ENCODE measurements at regions not wholly inside any gene's neighbourhood (a gene's known extent, or its start where the extent isn't known, plus 50 kb on each side); places are given as distances from the start of the nearest gene placed in this dataset.

DNA sequence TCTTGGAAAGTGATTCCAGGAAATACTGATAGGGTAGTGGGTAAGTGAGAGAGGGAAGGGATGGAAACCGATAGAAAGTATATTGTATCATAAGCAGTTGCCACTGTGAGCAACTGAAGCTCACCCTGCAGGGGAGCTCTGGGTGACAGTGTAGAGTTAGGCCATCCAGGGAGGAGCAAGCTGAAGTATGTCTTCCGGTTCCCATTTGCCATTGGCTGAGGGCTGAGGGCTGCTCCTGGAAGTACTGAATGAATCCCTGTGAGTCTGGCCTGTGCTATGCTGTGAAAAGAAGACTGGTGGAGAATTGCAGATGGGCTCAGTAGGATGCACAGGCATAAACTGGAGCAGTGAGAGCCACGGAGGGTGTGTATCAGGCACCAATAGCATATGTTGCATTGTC lies 348.3 kb downstream of the MFSD1 start:
- no peak for DNase-seq (ENCODE audit: low spot score)
- no peak for ATAC-seq
- intact Hi-C loops (cut with DNase I) = no loop called here

DNA sequence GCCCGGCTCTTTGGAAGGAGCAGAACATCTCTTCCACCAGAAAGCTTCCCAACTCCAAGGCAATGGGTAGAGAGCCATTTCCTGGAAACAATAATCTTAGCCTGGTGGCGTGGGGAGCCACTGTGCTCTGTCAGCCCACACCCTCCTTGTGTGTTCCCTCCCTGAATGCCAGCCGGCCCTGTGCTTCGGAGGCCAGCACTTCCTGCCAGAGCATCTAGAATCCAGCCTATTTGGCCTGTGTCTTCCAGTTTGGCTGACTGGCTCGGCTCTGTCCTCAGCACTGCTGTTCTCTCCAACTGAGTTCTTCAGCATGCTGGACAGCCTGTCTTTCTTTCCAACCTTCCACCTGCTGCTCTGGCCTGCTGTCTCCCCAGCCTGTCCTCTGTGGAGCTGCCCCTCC lies 349.3 kb downstream of the MFSD1 start:
- intact Hi-C loops (cut with DNase I) = no loop called here
- DNase-seq (ENCODE audit: low spot score) (no peak), ATAC-seq (no peak)

DNA sequence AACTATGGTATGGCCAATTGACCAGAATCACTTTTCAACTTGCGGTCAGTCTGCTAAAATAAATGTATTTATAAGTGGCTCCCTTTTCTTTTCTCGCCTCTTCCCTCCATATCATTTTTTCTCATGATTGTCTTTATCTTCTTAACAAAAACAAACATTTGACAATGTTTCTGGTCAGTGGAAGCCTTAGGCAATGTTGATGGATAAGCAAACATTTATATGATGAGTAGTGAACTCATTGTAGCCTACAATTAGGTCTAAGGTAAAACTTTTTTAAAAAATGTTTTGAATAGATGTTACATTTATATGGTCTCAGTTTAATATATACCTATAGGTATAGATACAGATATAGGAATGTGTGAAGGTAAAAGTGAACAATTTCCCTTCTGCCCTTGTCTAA lies 355.4 kb downstream of the MFSD1 start:
- intact Hi-C loops (cut with DNase I) = no loop called here
- ATAC-seq = no peak

DNA sequence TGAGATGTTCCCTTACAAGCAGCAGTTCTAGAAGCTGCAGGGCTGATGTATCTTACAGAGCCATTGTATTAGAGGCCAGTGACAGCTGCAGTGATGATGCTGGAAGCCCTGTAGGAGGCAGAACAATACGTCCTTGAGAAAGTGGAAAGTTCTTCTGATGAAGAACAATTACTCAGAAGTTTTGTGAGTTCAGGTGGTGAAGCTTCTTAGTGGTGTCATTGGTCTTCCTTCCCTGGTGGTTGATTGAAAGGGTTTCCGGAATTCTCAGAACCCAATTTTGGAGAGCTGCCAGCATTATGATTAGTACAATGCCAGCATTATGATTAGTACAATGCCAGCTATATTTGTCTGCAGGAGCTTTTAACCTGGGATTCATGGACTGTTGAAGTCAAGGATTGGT lies 356.4 kb downstream of the MFSD1 start:
- no peak for ATAC-seq
- no peak for DNase-seq (ENCODE audit: low spot score)
- intact Hi-C loops (cut with DNase I) = no loop called here

More for the DNA sequence above, 355.4 kb downstream of the MFSD1 start:
- no peak for DNase-seq (ENCODE audit: low spot score)

DNA sequence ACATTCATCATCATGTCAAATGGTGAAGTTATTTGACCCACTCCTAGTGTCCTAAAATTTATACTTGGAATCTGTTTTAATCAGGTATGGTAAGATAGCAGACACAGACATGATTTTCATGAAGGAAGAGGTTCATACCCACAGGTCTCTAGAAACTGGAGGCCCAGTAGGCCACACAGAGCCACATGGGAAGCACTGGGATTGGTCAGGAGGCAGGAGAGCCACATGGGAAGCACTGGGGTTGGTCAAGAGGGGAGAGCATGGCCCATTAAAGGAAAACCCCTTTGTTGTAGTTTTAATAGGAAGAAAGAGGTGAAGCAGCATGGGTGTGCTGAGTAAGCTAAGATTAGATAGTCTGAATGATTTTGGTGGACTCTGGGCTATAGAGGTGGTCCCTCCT lies 356.9 kb downstream of the MFSD1 start:
- intact Hi-C loops (cut with DNase I) = no loop called here
- ATAC-seq (no peak), DNase-seq (ENCODE audit: low spot score) (no peak)

DNA sequence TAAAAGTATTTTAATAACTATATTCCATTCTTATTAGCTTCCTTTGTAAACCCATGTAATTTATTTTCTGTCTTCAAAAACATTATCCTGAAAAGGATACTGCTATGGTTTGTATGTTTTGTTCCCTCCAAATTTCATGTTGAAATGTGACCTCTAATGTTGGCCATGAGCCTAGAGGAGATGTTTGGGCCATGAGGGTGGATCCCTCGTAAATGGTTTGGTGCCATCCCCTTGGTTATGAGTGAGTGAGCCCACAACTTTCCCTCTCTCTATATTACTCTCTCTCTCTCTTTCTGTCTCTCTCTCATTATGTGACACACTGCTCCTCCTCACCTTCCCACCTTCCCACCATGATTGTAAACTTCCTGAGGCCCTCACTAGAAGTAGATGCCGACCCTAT lies 357.7 kb downstream of the MFSD1 start:
- ATAC-seq = no peak
- no peak for DNase-seq (ENCODE audit: low spot score)
- intact Hi-C loops (cut with DNase I) = no loop called here

DNA sequence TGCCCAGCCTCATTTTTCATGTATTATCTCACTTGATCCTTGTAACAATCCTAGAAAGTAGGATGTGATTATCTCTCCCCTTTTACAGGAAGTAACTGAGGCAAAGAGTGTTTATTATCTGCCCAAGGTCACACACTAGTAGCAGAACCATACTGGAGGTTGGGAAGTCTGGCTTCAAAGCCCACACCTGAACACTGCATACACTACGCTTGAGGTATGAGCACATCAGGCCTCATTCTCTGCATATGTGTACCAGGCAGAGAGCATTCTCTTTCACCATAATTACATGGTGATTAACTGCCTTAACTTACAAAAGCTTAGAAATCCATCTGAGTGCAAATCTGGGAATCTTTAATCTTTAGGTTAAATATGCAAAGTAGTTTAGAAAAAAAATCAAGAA lies 361.8 kb downstream of the MFSD1 start:
- ATAC-seq (no peak), DNase-seq (ENCODE audit: low spot score) (no peak)
- intact Hi-C loops (cut with DNase I) = no loop called here

DNA sequence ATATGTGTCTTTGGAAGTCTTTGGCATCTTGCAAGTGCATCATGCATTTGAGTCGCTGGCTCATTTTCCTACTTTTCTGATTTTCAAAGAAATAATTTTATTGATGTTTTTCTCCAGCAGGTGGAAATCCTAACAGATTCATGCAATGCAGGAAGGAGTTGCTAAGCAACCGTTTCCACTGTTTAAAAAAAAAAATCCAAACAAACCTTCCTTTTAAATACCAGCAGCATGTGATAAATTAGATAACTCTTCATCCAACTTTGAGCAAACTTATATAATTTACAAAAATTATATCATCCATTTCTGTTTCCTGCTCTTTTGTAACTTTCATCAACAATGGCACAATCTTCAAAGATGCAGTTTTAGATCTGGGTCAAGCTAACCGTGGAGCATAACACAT lies 364.1 kb downstream of the MFSD1 start:
- ATAC-seq = no peak
- no peak for DNase-seq (ENCODE audit: low spot score)
- intact Hi-C loops (cut with DNase I) = no loop called here

DNA sequence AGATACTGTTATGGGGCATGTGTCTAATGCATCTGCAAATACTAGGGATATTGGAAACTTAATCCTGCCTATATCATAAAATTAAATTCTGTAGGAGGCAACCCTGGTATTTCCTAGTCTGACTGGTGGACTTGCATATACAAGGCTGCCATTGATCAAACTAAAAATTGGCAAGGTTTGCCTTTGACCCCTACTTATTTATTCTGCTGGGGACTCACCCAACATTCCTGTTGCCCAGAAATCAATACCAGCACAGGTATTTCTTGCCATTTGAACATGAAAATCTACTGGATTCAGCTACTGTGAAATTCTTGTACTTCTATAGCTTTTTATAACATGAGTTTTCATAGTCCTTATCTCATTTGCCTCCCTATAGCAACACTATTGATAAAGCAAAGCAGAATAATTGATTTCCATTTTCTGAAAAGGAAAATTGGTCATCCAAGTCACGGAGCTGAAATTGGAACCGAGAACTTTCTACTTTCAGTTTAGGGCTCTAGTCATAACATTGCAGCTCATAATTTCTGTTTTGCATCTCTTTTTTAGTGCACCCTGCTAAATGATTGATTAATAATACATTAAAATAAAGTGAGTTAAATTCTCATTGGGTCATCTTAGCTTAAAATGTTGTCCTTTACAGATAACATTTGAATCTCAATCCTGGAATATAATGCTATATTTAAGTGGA lies 365.2 kb downstream of the MFSD1 start:
- ATAC-seq (no peak), DNase-seq (ENCODE audit: low spot score) (no peak)

DNA sequence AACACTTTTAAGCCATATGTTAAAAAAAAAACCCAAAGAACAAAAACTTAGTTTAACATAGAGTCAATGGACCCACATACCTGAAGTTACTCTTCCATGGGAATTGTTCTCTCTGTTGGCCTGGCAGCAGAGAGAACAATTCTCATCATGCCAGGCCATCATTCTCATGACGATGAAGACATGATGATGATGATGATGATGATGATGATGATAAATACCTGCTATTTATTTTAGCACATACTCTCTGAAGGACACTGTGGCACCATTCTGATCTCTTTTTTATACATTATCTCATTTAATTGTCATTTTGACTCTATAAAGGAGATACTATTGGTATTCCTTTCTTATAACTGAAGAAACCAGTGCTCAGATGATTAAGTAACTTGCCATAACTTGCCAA lies 366.9 kb downstream of the MFSD1 start:
- ATAC-seq = no peak
- intact Hi-C loops (cut with DNase I) = no loop called here
- DNase-seq (ENCODE audit: low spot score) = no peak

More for the DNA sequence above, 365.2 kb downstream of the MFSD1 start:
- intact Hi-C loops (cut with DNase I) = no loop called here

DNA sequence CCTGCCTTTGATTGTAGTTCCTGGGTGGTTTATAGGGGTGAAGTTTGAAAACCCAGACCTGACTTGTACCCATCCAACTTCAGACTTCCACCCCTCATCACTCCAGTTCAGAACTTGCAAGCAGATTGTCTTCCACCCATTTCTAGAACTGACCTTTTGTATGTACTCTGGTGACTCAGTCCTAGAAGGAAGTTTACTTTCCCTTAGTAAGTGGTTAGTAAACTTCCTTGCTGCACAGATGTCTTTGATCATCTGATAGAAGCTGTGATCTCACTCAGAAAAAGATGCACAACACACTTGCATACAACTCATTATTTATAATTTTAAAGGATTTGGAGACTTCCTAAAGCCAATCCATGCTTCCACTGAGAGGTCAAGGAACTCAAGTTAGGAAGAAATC lies 368.0 kb downstream of the MFSD1 start:
- intact Hi-C loops (cut with DNase I) = loop anchor here (10.0 kb wide), 1 partner anchor 1175 kb away; no protein-coding TSS in a partner anchor
- no peak for DNase-seq (ENCODE audit: low spot score)
- ATAC-seq = no peak

DNA sequence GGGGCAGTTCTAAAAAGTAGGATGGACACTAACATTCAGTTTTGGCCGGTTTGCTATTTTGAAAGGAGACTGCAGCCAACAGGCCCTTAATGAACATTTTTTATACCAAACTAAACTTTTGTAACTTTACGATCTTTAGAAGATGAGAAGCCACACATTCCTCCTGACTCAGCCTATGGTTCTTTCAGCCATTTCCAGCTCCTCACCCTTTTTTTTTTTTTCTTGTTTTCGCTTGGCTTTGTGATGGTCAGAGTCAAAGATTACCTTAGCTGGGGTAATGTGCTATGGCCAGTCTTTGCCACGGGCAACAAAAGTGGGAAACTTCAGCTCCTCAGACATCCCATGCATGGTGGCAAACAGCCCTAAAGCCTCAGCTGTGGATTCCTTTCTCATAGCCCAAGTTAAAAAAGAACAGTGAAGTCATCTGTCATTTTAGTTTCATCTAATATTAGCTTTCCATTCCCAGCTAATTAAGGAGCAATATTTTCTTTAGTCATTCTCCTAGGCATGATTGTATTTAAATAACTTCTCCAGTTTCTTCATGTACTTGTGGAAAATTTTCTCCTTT lies 368.7 kb downstream of the MFSD1 start:
- no peak for ATAC-seq
- DNase-seq (ENCODE audit: low spot score) = no peak
- intact Hi-C loops (cut with DNase I) = loop anchor here (10.0 kb wide), 1 partner anchor 1174 kb away; no protein-coding TSS in a partner anchor

DNA sequence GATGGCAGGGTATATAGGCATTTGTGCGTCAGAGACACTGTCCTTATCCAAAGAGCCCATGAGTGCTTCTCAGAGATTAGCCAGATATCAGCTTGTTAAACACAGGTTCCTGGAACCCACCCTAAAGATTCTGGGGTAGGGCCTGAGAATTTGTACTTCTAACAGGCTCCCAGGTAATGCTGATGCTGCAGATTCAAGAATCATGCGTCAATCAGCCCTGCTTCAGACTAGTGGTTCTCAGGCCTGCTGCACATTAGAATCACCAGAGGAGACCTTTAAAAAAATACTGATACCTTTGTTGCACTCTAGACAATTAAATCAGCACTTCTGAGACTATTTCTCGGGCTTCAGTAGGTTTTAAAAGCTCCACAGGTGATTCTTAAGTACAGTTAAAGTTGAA lies 369.5 kb downstream of the MFSD1 start:
- intact Hi-C loops (cut with DNase I) = loop anchor here (10.0 kb wide), 1 partner anchor 1173 kb away; no protein-coding TSS in a partner anchor

DNA sequence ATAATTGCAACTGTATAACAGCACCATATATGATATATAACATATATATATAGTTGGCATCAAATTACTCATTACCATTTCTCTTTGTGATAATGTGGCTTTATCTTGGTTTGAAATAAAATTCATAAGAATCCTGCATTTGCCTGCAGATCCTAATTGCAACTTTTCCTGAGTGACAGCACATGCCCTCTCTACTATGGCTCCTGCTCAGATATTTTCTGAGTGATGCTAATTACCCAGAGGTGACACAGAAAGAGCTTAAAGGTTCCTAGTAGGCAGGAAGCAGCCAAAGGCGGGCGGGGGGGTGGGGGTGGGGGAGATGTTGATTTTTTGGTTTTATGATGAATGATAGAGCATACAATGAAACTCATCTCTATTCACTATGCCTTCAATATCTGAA lies 370.6 kb downstream of the MFSD1 start:
- ATAC-seq (no peak), DNase-seq (ENCODE audit: low spot score) (no peak)
- intact Hi-C loops (cut with DNase I) = loop anchor here (10.0 kb wide), 1 partner anchor 1172 kb away; no protein-coding TSS in a partner anchor

More for the DNA sequence above, 369.5 kb downstream of the MFSD1 start:
- DNase-seq (ENCODE audit: low spot score) (no peak), ATAC-seq (no peak)

DNA sequence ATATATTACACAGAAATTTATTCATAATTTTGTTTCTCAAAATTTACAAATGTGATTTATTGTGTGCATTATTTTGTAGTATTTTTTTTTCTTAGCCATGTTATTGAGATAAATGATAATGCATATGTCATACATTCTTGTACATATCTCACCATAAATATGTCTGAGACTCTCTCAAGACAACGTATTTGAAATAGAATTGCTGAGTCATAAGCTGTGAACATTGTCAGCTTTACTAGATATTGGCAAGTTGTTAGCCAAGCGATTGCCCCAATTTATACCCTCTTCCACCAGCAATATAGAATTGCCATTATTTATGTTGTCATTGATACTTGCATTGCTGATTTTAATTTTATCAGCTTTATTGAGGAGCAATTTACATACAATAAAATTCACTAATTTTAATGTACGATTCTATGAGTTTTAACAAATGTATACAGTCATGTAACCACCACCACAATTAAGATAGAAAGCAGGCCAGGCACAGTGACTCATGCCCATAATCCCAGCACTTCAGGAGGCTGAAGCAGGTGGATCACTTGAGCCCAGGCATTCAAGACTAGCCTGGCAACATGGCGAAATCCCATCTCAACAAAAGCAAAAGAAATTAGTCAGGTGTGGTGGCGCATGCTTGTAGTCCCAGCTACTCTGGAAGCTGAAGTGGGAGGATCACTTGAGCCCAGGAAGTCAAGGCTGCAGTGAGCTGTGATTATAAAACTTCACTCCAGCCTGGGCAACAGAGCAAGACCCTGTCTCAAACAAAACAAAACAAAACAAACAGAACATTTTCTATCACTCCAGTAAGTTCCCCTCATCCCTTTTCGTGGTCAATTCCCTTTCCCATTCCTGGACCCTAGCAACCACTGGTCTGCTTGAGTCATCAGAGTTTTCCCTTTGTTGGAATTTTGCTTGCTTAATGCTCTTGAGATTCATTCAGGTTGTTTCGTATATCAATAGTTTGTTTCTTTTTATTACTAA lies 373.1 kb downstream of the MFSD1 start:
- intact Hi-C loops (cut with DNase I) = loop anchor here (10.0 kb wide), 1 partner anchor 1170 kb away; no protein-coding TSS in a partner anchor
- DNase-seq (ENCODE audit: low spot score) (no peak), ATAC-seq (no peak)

DNA sequence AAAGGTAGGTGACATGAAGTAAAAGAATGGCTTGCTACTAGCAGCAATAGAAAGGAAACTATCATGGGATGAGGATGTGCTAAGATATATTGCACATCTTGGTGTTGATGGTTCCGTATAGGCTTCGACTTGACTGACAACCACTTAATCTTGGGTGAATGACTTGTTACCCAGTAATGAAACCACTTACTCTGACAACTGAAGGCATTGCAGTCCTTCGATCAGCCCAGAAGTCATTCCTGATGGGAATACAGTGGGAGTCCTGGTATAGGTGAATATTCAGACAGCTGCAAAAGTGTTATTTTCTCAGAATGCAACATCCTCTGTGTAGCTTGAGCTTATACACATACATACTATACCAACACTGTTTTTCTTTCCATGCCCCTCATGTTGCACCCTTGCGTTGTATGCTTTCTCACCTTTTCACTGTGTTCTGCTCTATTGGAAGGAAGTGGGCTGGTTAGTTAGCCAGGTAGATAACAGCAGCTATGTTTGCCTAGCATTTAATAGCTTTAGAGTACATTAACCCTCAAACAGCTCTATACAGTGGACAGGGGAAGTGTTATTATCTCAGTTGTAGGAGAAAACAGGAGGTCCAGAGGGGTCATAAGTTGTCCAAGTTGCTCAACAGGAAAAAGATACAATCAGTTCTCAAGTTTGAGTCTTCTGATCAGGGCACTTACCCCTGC lies 376.5 kb downstream of the MFSD1 start:
- DNase-seq (ENCODE audit: low spot score) (no peak), ATAC-seq (no peak)
- intact Hi-C loops (cut with DNase I) = loop anchor here (10.0 kb wide), 1 partner anchor 1166 kb away; no protein-coding TSS in a partner anchor

DNA sequence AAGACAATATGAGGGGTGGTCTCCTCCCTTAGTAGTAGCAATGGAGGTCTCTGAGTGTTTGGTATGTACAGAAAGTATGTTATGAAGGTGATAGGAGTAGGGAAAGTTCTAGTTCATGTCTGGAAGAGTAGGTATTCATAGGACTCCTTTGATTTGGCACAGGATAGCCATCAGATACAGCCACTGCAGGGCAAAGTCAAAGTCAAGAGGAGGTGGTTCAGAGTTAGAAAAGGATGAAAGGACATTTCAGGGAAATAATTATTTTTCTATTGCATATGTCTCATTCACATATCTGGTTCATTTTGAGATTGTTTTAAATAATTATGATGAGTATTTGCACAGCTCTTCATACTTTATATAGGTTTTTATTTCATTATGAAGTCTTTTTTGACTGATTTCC lies 381.1 kb downstream of the MFSD1 start:
- DNase-seq (ENCODE audit: low spot score) = no peak
- no peak for ATAC-seq
- intact Hi-C loops (cut with DNase I) = no loop called here

DNA sequence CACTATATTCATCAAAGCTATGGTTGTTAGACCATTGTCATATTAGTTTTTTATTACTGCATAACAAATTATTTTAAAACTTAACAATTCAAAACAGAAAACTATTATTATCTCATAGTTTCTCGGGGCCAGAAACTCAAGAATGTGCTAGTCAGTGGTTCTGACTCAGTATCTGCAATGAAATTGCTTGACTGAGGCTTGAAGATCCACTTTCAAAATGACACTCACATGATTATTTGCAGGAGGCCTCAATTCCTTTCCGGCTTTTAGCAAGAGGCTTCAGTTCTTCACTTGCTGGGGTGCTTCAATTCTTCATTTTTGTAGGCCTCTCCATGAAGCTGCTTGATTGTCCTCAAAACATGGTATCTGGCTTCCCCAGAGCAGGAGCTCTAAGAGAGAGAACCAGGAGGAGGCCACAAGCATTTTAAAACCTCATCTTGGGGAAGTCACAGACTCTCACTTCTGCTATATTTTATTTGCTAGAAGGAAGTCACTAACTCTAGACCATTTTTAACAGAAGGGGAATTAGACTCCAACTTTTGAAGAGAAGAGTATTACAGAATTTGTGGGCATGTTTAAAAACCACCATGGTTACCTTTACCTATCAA lies 383.7 kb downstream of the MFSD1 start:
- ATAC-seq (peak; percentile 48), DNase-seq (ENCODE audit: low spot score) (no peak)
- intact Hi-C loops (cut with DNase I) = no loop called here

DNA sequence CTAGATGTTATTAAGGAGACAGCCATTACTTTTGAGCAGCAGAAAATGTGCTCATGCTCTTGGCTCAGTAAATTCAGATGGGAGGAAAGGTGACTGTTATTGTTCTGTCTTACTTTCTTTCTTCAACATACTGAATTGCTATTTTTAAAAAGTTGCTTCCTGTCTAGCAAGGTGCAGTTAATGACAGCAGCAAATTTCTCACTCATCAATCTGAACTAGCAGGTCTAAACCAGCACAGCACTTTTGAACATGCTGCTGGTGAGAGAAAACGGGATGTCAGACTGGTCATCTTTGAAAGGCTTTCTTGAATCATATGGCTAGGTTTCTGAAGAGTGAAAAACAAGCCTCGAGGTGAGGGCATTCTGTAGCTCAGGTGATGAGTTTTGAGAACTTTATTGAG lies 384.7 kb downstream of the MFSD1 start:
- intact Hi-C loops (cut with DNase I) = no loop called here
- no peak for DNase-seq (ENCODE audit: low spot score)

More for the DNA sequence above, 384.7 kb downstream of the MFSD1 start:
- ATAC-seq = no peak

Measured in sciatic nerve (tissue), 2 donors.